Vagina (tissue), 2 donors: ENCODE measurements at regions not wholly inside any gene's neighbourhood (a gene's known extent, or its start where the extent isn't known, plus 50 kb on each side); places are given as distances from the start of the nearest gene placed in this dataset.

Experiments
- DNase-seq, 2 donors: peaks; one replicate each; pipeline ENCODE4 v3.0.0-alpha.2; 2017; ENCODE audit errors: extremely low spot score in 2 of 2
- H3K27ac ChIP-seq: fragments of 200-600 bp; sonication (generic); one replicate; pipeline ENCODE4 v1.5.1; 2019
- H3K27me3 ChIP-seq: fragments of 200-600 bp; sonication (generic); one replicate; pipeline ENCODE4 v1.5.1; 2019
- H3K36me3 ChIP-seq, 2 donors: fragments of 200-600 bp; sonication (generic); one replicate each; pipeline ENCODE4 v1.5.1; 2017 to 2019
- H3K4me1 ChIP-seq: fragments of 200-600 bp; sonication (generic); one replicate; pipeline ENCODE4 v1.5.1; 2019
- H3K4me3 ChIP-seq, 2 donors: fragments of 200-600 bp; sonication (generic); 1 replicate in 1 of 2; 2 replicates in 1 of 2; pipeline ENCODE4 v1.5.1; 2016 to 2019
- H3K9me3 ChIP-seq: fragments of 200-600 bp; sonication (generic); one replicate; pipeline ENCODE4 v1.5.1; 2019
- POLR2A ChIP-seq, 2 donors: fragments of 450-650 bp; IDR thresholded peaks; one replicate each; pipeline ENCODE4 v1.6.1; 2017; ENCODE audit warnings: antibody characterized with exemption in 2 of 2, mild to moderate bottlenecking in 2 of 2, moderate library complexity in 2 of 2
- POLR2AphosphoS5 ChIP-seq, 2 donors: sonication (generic); formaldehyde crosslinking; IDR thresholded peaks; one replicate each; pipeline ENCODE4 v1.9.0; 2017; ENCODE audit warnings: antibody characterized with exemption in 2 of 2, mild to moderate bottlenecking in 2 of 2, low read depth in 1 of 2; ENCODE audit not compliant: insufficient read depth in 1 of 2
- intact Hi-C: fragments of 100-400 bp; cut with DNase I; formaldehyde crosslinking; loops from one replicate; pipeline ENCODE4 v1.15.1; 2023
- TF ChIP-seq, protein P1 (sequence below), 3 experiments: fragments of 450-650 bp in 2 of 3; fragments of 200-600 bp in 1 of 3; sonication (generic) in 1 of 3; IDR thresholded peaks; one replicate each; pipeline ENCODE4 v1.5.1; 2017 to 2019; ENCODE audit warnings: antibody characterized with exemption in 3 of 3, mild to moderate bottlenecking in 2 of 3, moderate library complexity in 2 of 3

DNA sequence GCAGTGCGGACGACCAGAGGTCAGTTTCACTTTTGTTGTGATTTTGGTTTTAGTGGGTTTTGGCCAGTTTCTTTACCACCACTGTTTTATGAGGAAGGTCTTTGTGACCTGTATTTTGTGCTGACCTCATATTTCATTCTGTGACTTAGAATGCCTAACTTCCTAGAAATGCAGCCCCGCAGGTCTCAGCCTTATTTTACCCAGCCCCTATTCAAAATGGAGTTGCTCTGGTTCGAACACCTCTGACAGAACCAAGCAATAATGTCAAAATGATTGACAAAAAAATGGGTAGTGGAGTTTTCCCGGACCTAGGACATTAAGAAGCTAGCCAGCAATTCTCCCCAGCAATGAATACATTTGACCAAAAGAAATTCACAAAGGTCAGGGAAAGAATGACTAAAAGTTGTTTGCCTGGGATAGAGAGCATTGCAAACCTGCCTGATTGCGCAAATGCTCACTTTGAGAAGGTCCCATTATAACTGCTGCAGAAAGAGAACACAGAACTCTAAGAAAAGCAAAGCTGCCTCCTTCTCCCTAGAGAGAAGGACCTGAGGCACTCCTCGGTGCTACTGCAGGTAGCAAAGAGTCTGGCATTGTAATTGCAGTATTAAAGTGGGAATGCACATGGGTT lies 288.8 kb downstream of the ADGB start:
- DNase-seq = no peak
- TF ChIP-seq POLR2AphosphoS5 (IDR thresholded peaks at IDR 0.05; ENCODE audit: insufficient read depth in 1 of 2, low read depth in 1 of 2) (no peak), POLR2A (IDR thresholded peaks at IDR 0.05) (no peak)
- TF ChIP-seq, protein P1, sequence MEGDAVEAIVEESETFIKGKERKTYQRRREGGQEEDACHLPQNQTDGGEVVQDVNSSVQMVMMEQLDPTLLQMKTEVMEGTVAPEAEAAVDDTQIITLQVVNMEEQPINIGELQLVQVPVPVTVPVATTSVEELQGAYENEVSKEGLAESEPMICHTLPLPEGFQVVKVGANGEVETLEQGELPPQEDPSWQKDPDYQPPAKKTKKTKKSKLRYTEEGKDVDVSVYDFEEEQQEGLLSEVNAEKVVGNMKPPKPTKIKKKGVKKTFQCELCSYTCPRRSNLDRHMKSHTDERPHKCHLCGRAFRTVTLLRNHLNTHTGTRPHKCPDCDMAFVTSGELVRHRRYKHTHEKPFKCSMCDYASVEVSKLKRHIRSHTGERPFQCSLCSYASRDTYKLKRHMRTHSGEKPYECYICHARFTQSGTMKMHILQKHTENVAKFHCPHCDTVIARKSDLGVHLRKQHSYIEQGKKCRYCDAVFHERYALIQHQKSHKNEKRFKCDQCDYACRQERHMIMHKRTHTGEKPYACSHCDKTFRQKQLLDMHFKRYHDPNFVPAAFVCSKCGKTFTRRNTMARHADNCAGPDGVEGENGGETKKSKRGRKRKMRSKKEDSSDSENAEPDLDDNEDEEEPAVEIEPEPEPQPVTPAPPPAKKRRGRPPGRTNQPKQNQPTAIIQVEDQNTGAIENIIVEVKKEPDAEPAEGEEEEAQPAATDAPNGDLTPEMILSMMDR (IDR thresholded peaks at IDR 0.05) = no peak
- intact Hi-C loops = no loop called here

DNA sequence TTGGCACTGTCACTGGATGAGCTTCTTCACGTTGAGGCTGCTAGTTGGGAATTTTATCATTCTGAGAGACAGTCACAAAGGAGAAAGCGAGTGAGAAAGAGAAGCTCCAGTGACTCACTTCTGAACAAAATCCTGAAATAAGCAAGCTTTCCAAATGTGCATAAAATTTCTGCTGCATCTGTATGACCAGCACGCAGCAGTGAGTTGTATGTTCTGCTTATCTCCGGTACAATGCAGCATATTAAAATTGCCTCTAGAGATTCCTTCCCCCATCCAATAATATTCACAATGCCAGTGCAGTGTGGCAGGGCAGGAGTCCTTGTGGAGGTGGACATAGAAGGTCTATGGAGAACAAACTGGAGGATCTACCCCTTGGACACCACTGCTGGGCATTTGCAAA lies 290.5 kb downstream of the ADGB start:
- H3K27me3 ChIP-seq = no peaks in the 10 kb centered on the region
- H3K4me1 ChIP-seq = peaks cover 9% of the 10 kb centered on the region
- TF ChIP-seq POLR2A (IDR thresholded peaks at IDR 0.05) = no peak
- TF ChIP-seq POLR2AphosphoS5 (IDR thresholded peaks at IDR 0.05; ENCODE audit: insufficient read depth in 1 of 2, low read depth in 1 of 2) = no peak
- TF ChIP-seq, protein P1 (IDR thresholded peaks at IDR 0.05) = no peak
- no peak overlapping the region for H3K27ac ChIP-seq
- H3K4me3 ChIP-seq = no peak overlapping the region
- no peaks in the 10 kb centered on the region for H3K9me3 ChIP-seq
- no peaks in the 10 kb centered on the region for H3K36me3 ChIP-seq
- intact Hi-C loops = no loop called here
- DNase-seq = no peak

More for the DNA sequence above, 288.8 kb downstream of the ADGB start:
- Histone ChIP-seq H3K27me3 (no peaks in the 10 kb centered on the region), H3K9me3 (no peaks in the 10 kb centered on the region), H3K27ac (no peak overlapping the region), H3K36me3 (no peaks in the 10 kb centered on the region), H3K4me1 (peaks cover 6% of the 10 kb centered on the region), H3K4me3 (no peak overlapping the region)

DNA sequence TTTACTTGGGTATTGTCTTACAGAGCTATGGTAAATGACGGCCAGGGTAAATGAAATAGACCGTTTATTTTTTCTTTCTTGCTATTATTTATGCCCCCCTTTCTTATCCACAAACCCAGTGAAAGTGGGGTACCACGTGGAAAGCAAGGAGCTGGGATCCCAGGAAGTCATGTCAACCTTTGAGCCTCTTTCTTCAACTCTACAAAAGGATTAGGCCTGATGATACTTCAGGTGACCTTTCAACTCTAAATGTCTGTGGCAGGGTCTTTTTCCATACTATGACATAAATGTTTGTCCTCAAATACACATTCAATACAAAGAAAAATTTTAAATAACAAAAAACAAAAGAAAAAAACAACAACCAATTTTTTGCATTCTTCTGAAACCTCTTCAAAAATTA lies 291.4 kb downstream of the ADGB start:
- intact Hi-C loops = no loop called here
- no peak for DNase-seq
- Histone ChIP-seq H3K36me3 (no peaks in the 10 kb centered on the region), H3K4me1 (peaks cover 9% of the 10 kb centered on the region), H3K9me3 (no peaks in the 10 kb centered on the region), H3K27me3 (no peaks in the 10 kb centered on the region), H3K27ac (no peak overlapping the region), H3K4me3 (no peak overlapping the region)
- TF ChIP-seq POLR2A (IDR thresholded peaks at IDR 0.05) = no peak
- TF ChIP-seq, protein P1 (IDR thresholded peaks at IDR 0.05) = no peak

DNA sequence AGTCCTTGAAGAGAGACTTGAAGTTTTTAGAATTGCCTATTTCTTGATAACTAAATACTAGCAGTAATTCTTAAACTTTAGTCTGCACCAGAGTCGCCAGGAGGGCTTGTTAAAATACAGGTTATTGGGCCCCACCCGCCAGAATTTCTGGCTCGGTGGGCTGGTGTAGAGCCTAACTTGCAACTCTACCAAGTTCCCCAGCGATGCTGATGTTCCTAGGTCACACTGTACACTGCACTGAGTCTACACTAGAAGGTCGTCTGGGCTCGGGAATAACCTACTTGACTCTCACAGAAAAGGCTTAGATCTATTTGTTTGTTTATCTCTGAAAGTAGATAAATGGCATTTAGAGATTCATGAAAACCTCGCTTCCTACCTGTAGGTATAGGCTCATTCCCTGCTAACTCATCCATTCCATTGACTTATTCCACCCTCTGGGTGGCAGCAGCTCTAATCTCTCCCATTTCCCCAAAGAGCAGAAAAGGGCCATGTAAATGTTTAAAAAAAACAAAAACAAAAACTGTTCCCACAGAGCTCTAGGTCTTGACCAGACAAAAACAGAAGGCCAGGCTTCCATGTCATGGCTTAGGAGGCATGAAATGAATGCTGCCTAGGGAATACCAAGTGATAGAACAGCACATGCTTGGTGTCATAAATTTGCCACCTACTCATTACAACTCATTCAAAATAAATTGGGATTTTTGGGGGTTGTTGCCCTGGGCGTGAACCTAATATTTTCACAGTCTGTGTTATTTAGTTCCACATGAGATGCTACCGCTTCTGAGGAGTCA lies 292.1 kb downstream of the ADGB start:
- Histone ChIP-seq H3K4me3 (no peak overlapping the region), H3K27me3 (no peaks in the 10 kb centered on the region), H3K4me1 (peaks cover 9% of the 10 kb centered on the region), H3K9me3 (no peaks in the 10 kb centered on the region), H3K27ac (no peak overlapping the region), H3K36me3 (no peaks in the 10 kb centered on the region)
- intact Hi-C loops = no loop called here
- DNase-seq = no peak
- TF ChIP-seq POLR2A (IDR thresholded peaks at IDR 0.05) (no peak), POLR2AphosphoS5 (IDR thresholded peaks at IDR 0.05; ENCODE audit: insufficient read depth in 1 of 2, low read depth in 1 of 2) (no peak)
- TF ChIP-seq, protein P1 (IDR thresholded peaks at IDR 0.05) = no peak
